ENCODE measurements at regions not wholly inside any gene's neighbourhood (a gene's known extent, or its start where the extent isn't known, plus 50 kb on each side); places are given as distances from the start of the nearest gene placed in this dataset.

GRCh38 chr3:141815667-141816066, 52.5 kb downstream of the GRK7 start:
- TF ChIP-seq CTCF (conservative IDR thresholded peaks at IDR 0.05 in 1 of 2, IDR thresholded peaks at IDR 0.05 in 1 of 2; ENCODE audit: low read depth in 1 of 2, low read length in 2 of 2) (no peak), EZH2 (IDR thresholded peaks at IDR 0.05; ENCODE audit: low read length, missing control alignments) (no peak)

Data from fibroblast of lung (primary cell).